IPS-NIHi7 (cell line): ENCODE measurements at regions not wholly inside any gene's neighbourhood (a gene's known extent, or its start where the extent isn't known, plus 50 kb on each side); places are given as distances from the start of the nearest gene placed in this dataset.
A peak's percentile ranks its signal among the peaks of the same experiment; 100 is the strongest.

Source experiments
- DNase-seq: peaks from one replicate; pipeline ENCODE4 v3.0.0; 2012; ENCODE audit warnings: mixed read lengths; ENCODE audit errors: extremely low spot score

DNA sequence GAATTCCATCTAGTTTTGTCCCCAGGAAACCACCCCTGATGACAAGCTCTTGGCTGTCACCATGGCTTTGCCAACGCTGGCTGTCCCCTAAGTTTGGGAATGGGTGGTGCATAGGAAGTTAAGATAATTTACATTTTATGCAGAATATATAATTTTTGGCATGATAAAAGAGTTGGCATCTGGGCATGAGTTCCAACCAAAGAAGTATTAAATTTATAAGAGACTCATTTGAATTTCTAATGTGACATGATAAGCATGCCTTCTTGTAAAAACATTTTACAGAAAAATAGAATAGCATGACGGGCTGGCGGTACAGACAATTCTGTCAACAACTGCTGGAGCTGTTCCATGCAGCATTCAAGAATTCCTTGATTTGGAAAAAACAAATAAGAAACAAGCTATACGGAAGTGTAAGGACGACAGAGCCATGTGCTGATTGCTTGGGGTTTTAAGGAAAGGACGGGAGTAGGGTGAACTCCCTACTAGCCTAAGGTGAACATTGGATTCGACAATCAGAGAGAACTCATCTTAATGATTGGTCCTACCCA lies 106.8 kb upstream of the C1orf21 start:
- no peak for DNase-seq

DNA sequence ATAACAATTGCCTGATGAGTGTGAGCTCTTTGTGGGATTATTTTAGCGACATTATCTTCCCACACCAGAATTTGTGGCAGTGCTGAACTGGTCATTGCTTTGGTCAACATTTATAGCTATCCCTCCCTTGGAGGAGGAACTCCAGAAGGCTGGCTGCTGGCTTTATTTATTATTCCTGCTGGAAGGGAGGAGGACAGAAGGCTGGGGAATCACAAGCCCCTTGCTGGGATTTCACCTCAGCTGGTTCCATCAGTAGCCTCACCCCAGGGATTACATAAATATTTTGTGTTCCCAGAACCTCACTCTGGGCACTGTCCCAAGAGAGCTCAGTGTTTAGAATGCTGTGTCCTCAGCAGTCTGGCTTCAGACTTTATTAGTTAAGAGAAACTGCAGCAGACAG lies 102.8 kb upstream of the C1orf21 start:
- DNase-seq, result no peak

DNA sequence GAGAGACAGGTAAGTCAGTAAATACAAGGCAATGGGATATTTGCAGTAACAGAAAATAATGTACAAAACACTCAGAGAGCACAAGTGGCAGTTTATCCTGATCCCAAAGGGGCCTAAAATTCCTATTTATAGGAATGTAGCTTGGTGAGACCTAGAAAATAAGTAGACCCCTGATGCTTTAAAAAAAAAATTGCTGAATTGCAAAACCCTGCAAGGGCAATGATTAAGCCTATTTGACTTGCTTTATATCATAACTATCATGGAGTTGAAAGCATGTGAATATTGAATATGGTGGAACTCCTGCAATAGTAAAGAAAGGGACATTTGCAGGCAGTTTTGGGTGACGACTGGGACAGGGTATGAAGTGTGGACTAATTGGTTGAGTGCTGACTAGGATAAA lies 101.9 kb upstream of the C1orf21 start:
- no peak for DNase-seq

DNA sequence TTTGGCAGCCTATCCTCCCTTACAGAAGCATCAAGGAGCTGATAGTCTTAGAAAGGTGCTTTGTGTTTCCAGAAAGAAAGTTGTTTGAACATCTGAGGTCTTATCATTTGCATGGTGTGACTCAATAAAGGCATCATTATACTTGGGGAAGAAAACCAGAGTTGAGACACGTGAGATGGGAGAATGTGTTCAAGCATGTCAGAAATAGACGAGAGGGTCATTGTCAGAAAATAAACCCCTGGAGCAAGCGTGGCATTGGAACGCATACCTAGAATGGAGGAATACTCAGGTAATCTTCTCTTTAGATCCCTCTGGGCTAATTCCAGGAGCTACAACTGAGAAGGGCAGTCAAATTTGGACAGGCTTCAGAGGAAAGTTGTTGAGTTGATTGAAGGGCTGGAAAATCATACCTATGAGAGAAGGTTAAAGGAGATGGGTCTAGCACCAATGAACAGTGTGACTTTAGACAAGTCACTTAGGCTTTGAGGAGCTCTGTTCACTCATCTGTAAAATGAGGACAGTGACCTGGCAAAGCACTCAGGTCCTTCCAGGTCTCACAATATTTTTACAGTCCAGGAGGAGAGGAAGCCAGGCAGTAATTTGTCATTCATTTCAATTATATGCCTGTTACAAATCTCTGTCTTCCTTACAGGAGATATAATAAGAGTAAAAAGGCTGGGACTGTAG lies 101.3 kb upstream of the C1orf21 start:
- no peak for DNase-seq

DNA sequence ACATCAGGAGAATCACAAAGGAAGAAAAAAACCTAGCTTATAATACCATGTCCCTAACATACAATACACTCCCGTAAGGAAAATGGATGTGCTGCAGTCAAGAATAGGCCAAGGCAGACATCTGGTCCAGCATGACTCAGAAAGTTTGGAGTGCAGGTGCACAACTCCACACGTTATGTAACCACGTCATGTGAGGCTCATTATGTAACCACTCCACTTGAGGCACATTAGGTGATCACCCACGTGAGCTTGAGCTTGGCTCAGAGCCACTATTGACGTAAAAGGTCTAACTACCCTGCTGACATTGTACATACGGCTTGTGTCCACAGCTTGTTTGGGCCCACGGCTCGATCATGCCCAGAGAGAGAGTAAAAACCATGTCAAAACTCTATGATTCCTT lies 99.8 kb upstream of the C1orf21 start:
- no peak for DNase-seq

DNA sequence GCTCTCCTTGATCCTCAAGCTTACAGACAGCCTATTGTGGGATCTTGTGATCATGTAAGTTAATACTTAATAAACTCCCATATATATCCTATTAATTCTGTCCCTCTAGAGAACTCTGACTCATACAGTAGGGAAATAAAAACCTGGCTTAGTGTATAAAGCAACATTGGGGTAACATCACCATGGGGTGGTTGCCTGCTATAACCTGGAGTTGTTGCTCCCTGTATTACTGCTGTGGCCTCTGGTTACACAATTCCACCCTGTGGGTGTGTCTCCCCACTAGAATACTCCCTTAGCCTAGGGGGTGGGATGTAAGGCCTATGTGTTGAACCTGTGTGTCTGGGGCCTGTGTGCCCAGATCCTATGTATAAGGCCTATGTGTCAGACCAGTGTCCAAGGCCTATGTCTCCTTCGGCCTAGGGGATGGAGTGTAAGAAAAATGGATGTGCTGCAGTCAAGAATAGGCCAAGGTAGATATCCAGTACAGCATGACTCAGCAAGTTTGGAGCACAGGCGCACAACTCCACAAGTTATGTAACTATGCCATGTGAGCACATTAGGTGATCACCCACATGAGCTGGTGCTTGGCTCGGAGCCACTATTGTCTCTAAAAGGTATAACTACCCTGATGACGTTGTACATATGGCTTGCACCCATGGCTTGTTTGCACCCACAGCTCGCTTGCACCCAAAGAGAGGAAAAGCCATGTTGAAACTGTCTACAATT lies 96.8 kb upstream of the C1orf21 start:
- no peak for DNase-seq

DNA sequence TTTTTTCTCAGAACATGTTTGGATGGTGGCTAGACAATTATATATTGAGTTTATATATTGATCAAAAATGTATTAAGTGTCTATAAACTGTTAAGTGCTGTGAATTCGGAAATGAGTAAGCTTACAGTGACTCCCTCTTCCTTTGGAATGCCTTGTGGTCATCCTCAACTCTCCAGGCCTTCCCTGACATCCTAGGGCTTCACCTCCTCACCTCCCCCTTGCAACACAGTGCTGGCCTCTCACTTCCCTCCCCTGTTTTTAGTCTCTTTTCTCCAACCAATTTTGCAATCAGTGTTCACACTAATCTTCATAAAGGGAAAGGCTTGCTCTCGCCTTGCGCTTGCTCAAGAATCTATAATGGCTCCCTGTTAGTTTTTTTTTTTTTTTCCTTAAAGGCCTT lies 95.1 kb upstream of the C1orf21 start:
- no peak for DNase-seq

DNA sequence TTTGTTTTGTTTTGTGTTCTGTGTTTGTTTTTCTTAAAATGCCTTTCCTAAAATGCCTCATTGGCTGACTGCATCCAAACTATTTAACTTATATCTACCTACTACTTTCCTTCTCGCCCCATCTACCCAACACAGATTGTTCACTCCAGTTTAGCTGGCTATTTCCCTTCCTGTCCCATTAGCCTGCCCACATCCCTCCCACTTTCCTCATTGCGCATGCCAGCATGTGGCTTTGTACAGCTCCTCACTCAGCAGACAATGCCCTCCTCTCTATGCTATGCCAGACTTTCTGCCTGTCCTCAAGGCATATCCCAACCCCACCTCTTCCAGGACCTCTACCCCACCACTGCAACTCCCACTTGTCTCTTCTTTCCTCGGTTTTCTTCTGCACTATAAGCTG lies 94.7 kb upstream of the C1orf21 start:
- no peak for DNase-seq

DNA sequence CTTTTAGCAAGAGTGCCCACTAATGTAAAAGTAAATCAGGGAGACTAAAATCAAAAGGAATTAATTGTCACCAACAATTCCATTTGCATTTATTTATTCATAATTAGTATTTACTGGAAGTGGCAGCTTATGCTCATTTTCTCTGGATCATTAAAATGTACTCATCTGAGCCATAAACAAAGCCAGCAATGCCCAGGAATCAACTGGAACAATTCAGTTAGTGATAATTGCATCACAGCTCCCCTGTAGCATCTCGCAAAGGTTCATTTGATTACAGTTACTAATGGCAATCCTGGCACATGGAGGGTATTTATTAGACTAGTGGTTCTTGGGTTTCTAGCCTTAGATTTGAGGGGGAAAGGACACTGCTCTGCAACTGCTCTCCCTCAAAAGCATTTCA lies 92.7 kb upstream of the C1orf21 start:
- no peak for DNase-seq

DNA sequence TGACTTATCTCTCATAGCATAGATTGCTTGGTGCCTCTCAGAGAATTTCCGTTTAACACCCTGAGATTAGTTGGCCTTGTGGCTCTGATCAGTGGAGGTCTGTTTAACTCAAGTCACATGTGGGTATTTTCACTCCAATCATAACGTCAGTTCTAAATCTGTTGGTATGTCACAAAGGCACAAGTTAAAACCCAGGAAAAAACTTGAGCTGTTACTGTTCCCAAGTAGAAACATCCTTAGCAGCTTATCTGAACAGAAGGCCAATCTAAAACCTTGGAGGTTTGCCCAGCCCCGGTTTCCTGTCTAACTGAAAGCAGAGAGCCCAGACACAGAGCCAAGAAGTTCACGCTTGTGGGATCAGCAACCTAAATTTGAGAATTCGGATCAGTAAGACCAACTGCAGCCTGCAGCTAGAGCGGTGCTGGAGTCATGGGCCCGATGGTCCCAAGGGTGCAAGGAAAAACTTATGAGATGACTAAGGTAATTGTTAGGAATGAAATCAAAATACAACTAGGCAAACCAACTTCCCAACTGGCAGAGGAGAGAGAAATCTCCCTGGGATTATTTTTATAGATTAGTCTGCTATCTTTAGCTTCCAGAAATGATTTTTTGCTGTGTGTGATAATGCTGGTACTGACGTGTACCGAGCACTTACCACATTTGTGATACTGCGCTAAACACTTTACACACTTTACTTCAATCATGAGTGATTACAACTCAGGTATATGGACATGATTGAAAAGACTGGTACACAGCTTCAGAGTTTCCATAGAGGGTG lies 90.2 kb upstream of the C1orf21 start:
- DNase-seq, result no peak

DNA sequence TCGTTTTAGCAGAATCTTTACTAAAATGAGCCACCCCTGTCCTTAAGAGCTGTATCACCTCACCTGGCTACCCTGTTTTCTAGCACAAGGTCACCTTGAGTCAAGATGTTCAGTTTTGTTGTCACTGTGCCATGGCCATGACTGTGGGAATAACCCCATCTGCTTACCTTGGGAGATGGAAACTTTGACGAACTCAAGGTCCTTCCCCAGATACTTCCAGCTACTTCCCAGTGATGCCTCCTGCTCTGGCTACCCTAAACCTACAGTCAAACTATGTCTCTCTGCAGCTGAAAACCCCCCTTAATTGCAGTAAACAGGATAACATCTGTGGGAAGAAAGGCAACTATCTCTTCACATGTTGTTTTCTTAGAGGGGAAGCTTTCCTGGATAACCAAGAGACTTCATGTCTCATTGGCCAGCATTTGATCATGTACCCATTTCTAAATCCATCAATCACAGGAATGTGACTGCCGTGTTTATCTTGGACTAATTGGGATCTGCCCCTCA lies 89.5 kb upstream of the C1orf21 start:
- DNase-seq, result no peak

DNA sequence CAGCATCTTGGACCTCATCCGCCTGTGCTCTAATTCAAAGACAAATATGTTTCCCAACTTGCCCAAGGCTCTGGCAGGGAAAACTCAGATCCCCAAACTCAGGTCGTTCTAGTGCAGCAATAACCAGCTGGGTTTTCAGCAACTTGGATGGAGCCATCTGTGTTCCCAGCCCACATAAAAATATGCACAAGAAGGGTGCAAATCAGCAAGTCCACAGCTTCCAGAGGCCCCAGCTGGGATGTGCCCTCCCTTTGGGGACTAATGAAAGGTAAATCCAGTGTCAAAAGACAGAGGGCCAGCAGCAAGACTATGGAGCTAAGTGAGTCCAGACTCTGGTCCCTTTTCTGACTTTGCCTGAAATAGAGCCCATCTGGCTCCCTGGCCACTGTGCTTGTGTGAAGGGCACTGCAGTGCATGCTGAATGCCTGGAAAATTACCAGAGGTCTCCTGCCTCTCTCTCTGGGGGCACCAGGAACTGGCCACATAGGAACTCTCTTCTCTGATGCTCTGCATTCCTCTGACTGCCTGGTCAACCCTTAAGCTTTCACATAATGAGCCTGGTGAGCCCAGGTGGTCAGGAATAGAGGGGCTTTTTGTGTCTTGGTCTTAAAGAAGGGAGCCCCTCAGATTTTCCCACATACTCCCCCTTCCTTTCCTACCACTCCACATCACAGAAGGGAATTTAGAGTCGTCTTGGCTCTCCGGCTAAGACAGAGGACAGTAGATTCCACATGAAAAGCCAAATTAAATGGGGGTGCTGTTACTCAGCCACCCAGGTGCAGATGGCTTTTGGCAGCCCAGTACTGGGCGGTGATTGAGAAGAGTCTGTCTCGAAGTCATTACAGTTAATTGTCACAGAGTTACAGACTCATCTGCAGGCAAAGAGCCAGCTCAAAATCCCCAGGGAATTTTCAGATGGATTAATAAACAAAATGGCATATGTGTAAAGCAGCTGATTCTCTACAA lies 88.1 kb upstream of the C1orf21 start:
- peak; percentile 21 for DNase-seq

DNA sequence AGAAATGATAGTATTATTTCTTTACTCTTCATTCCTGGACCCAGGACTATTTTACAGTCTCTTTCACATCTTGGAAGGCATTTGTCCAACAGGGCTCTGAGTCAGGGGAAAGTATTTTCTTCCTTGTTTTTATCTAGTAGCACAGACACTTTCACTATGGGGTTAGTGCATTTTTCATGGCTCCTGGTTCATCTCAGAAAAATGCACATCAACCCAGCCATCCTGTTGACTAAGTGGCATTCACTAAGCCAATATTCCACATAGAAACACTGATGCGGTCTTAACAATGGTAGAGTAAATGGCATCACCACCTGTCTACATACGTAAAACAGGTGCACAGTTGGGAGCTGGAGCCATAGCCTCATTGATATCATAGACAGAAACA lies 87.4 kb upstream of the C1orf21 start:
- no peak for DNase-seq

DNA sequence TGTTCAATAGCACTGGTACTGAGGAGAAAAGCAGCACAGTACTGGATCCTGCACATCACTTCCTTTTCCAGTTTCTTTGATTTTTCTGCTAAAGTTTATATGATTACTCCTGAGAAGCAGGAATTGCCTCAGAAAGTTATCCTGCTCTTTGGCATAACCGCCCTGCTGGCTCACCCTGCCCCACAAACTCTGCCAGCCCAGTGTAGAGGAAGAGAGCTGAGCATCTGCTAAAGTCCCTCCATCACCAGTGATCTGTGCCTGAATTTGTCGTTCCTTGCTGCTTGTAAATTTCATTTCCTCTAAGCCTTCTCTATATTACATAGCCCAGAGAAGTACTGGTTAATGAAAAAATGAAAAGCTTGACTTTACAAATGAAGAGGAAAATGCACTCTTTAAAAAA lies 87.0 kb upstream of the C1orf21 start:
- DNase-seq, result no peak

DNA sequence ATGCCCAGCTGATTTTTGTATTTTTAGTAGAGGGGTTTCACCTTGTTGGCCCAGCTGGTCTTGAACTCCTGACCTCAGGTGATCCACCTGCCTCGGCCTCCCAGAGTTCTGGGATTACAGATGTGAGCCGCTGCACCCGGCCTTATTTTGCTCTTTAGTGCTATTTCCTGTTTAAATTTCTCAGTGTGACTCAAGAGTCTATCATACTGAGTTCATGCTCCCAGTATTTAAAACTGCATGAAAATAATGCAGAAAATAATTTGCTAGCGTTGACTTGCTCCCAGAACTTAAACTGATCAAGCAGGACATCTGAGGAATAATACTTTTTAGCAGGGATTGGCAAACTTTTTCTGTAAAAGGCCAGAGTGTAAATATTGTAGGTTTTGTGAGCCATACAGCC lies 86.4 kb upstream of the C1orf21 start:
- no peak for DNase-seq

DNA sequence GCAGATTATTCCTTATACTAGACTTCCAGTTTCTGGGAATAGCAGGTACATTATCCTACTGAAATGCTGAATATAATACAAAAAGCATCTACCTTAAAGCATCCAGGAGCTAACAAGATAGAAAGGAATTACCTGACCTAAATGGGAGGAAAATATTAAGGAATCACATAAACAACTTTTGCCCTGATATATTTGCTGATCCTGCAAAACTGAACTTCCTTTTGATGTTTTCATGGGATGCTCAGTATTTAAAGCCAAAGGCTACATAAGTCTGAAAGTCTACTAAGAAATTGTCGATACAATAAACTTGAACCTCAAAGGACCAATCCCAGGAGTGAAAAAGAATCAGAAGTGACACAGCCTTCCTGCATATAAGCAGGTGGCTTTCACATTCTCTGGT lies 85.6 kb upstream of the C1orf21 start:
- DNase-seq, result no peak

DNA sequence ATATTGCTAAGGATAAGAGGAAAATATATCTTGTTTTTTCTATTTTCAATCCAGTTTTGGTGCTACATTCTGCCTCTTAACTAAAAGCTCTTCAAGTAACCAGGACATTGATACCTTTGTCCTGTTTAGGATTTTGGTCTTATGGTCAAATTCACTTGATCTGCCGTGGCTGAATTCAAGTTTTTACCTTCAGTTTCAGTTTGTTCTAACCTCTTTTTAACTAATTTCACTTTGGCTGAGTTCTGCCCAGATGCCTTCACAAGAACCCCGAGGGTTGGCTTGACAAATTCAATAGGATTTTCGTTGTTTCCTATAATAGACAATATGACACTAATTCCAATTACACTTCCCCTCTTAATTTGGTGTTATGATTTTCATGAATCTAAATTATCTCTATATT lies 84.5 kb upstream of the C1orf21 start:
- DNase-seq, result no peak

DNA sequence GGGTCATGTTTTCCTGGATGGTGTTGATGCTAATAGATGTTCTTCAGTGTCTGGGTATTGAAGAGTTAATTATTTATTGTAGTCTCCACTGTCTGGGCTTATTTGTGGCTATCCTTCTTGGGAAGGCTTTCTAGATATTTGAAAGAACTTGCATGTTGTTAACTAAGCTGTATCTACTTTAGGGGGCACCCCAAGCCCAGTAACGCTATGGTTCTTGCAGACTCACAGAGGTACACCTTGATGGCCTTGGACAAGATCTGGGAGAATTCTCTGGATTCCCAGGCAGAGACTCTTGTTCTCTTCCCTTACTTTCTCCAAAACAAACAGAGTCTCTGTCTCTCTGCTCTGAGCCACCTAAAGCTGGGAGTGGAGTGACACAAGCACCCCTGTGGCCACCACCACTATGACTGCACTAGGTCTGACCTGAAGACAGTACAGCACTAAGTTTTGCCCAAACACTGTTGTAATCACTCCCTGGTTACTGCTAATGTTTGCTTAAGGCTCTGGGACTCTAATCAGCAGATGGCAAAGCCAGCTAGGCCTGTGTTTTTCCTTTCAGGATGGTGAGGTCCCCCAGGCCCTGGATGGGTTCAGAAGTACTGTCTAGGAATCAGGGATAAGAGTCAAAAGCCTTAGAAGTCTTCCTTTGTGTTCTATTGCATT lies 76.5 kb upstream of the C1orf21 start:
- DNase-seq, result no peak

DNA sequence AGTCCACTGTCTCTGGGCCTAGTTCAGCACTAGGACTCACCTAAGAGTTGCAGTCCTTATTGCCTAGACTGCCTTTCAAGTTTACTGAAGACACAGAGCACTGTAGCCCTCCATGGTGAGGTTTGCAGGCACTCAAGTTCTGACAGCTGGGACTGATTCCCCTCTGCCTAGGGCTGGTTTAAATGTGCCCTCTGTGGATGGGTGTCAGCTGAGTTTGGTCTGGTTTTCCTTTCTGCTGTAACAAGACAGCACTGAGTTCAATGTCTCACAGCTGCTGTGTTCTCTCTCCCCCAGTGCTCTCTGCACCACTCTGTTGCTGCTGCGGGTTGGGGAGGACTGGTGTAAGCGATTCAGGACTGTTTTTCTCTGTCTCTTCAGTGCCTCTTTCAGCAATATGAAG lies 75.2 kb upstream of the C1orf21 start:
- DNase-seq, result no peak

DNA sequence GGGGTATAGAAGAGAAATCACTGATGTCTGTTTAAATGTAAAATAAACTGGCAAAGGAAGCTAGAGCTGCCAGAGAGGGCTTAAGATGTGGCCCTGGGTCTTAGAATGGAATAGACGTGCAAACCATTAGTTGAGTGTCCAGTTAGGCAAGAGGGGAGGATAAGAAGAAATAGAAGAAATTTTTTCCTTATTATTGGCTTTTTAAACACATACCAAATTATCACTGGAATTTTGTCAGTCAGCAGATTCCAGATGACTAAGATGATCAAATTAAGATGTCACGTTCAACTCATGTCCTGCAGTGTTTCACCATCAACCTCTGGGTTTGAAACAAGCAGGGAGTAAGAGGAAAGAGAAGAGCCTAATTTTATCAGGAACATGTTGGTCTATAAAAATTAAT lies 71.6 kb upstream of the C1orf21 start:
- DNase-seq, result no peak

DNA sequence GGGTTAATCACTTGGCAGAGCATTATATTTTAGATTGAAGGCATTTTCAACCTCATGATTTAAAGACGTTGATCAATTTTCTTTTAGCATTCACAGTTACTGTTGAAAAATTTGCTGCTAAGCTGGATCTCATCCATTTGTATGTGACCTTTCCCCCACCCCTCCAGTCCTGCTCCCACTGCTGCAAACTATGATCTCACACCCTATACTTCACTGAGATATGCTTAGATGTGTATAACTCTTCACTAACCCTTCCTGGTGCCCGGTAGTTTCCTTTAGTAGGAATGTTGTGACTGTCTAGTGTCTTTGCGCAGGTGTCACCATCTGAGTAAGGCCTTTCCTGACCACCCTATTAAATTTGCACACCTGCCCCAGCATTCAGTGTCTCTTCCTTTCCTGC lies 67.0 kb upstream of the C1orf21 start:
- no peak for DNase-seq
